ENCODE measurements at regions not wholly inside any gene's neighbourhood (a gene's known extent, or its start where the extent isn't known, plus 50 kb on each side); places are given as distances from the start of the nearest gene placed in this dataset.

- Histone ChIP-seq H3K4me1 (ENCODE audit: control insufficient read depth in 5 of 5, insufficient read depth in 5 of 5, low read length in 5 of 5) (no peaks in the 10 kb centered on the region), H3K4me3 (no peak overlapping the region), H3K27ac (ENCODE audit: low read depth in 1 of 2, low read length in 1 of 2) (no peak overlapping the region), H3K36me3 (ENCODE audit: control insufficient read depth in 4 of 4, insufficient read depth in 4 of 4, low read length in 4 of 4) (no peaks in the 10 kb centered on the region), H3K27me3 (ENCODE audit: control insufficient read depth in 3 of 3, insufficient read depth in 3 of 3, low read length in 2 of 3) (no peaks in the 10 kb centered on the region), H3K9me3 (ENCODE audit: control insufficient read depth in 4 of 4, insufficient read depth in 3 of 4, low read length in 3 of 4) (no peaks in the 10 kb centered on the region), H3K9ac (ENCODE audit: insufficient read depth in 1 of 2, low read length in 2 of 2) (no peak overlapping the region)
- TF ChIP-seq CTCF (IDR thresholded peaks at IDR 0.05; ENCODE audit: control extremely low read depth, extremely low read depth), result no peak
- WGBS, 2 donors, result 40 to 41% methylated on average over 8 of the region's 8 CpGs
- ATAC-seq (ENCODE audit: insufficient read depth, low FRiP score) (no peak), DNase-seq (no peak)
Measured at GRCh38 chr2:104023765-104024164, 830.1 kb upstream of the POU3F3 start.

- no peaks in the 10 kb centered on the region for H3K27me3 ChIP-seq (ENCODE audit: control insufficient read depth in 3 of 3, insufficient read depth in 3 of 3, low read length in 2 of 3)
- no peak overlapping the region for H3K9ac ChIP-seq (ENCODE audit: insufficient read depth in 1 of 2, low read length in 2 of 2)
- ATAC-seq (ENCODE audit: insufficient read depth, low FRiP score) (no peak), DNase-seq (no peak)
- H3K4me1 ChIP-seq (ENCODE audit: control insufficient read depth in 5 of 5, insufficient read depth in 5 of 5, low read length in 5 of 5), result no peaks in the 10 kb centered on the region
- no peak overlapping the region for H3K27ac ChIP-seq (ENCODE audit: low read depth in 1 of 2, low read length in 1 of 2)
- no peaks in the 10 kb centered on the region for H3K36me3 ChIP-seq (ENCODE audit: control insufficient read depth in 4 of 4, insufficient read depth in 4 of 4, low read length in 4 of 4)
- H3K9me3 ChIP-seq (ENCODE audit: control insufficient read depth in 4 of 4, insufficient read depth in 3 of 4, low read length in 3 of 4), result no peaks in the 10 kb centered on the region
- WGBS, 2 donors, result 58 to 80% methylated on average over 1 of the region's 1 CpG
- no peak overlapping the region for H3K4me3 ChIP-seq
- no peak for TF ChIP-seq CTCF (IDR thresholded peaks at IDR 0.05; ENCODE audit: control extremely low read depth, extremely low read depth)
Measured at GRCh38 chr2:104025295-104025694, 828.6 kb upstream of the POU3F3 start.

GRCh38 chr2:104026725-104027124 lies 827.2 kb upstream of the POU3F3 start:
- no peak overlapping the region for H3K4me3 ChIP-seq
- H3K9ac ChIP-seq (ENCODE audit: insufficient read depth in 1 of 2, low read length in 2 of 2), result no peak overlapping the region
- H3K36me3 ChIP-seq (ENCODE audit: control insufficient read depth in 4 of 4, insufficient read depth in 4 of 4, low read length in 4 of 4), result no peaks in the 10 kb centered on the region
- H3K27me3 ChIP-seq (ENCODE audit: control insufficient read depth in 3 of 3, insufficient read depth in 3 of 3, low read length in 2 of 3), result no peaks in the 10 kb centered on the region
- H3K27ac ChIP-seq (ENCODE audit: low read depth in 1 of 2, low read length in 1 of 2), result no peak overlapping the region
- no peak for TF ChIP-seq CTCF (IDR thresholded peaks at IDR 0.05; ENCODE audit: control extremely low read depth, extremely low read depth)
- ATAC-seq (ENCODE audit: insufficient read depth, low FRiP score), result no peak
- DNase-seq, result no peak
- H3K9me3 ChIP-seq (ENCODE audit: control insufficient read depth in 4 of 4, insufficient read depth in 3 of 4, low read length in 3 of 4), result no peaks in the 10 kb centered on the region
- 81 to 84% methylated on average over 13 of the region's 13 CpGs for WGBS, 2 donors
- H3K4me1 ChIP-seq (ENCODE audit: control insufficient read depth in 5 of 5, insufficient read depth in 5 of 5, low read length in 5 of 5), result no peaks in the 10 kb centered on the region

GRCh38 chr2:104027321-104027720 lies 826.6 kb upstream of the POU3F3 start:
- Histone ChIP-seq H3K9me3 (ENCODE audit: control insufficient read depth in 4 of 4, insufficient read depth in 3 of 4, low read length in 3 of 4) (no peaks in the 10 kb centered on the region), H3K27ac (ENCODE audit: low read depth in 1 of 2, low read length in 1 of 2) (no peak overlapping the region), H3K4me3 (no peak overlapping the region), H3K4me1 (ENCODE audit: control insufficient read depth in 5 of 5, insufficient read depth in 5 of 5, low read length in 5 of 5) (no peaks in the 10 kb centered on the region), H3K27me3 (ENCODE audit: control insufficient read depth in 3 of 3, insufficient read depth in 3 of 3, low read length in 2 of 3) (no peaks in the 10 kb centered on the region), H3K36me3 (ENCODE audit: control insufficient read depth in 4 of 4, insufficient read depth in 4 of 4, low read length in 4 of 4) (no peaks in the 10 kb centered on the region), H3K9ac (ENCODE audit: insufficient read depth in 1 of 2, low read length in 2 of 2) (no peak overlapping the region)
- DNase-seq, result no peak
- no peak for ATAC-seq (ENCODE audit: insufficient read depth, low FRiP score)
- 84 to 92% methylated on average over 2 of the region's 2 CpGs for WGBS, 2 donors
- TF ChIP-seq CTCF (IDR thresholded peaks at IDR 0.05; ENCODE audit: control extremely low read depth, extremely low read depth), result no peak
